Stimulated activated CD4-positive, alpha-beta T cell treated with anti-CD3 and anti-CD28 coated beads, Interleukin-2, amount 100 ng/mL, for 48 hours (primary cell): ENCODE measurements at regions not wholly inside any gene's neighbourhood (a gene's known extent, or its start where the extent isn't known, plus 50 kb on each side); places are given as distances from the start of the nearest gene placed in this dataset.

ENCODE experiments used
- DNase-seq, 2 donors: peaks; one replicate each; pipeline ENCODE4 v3.0.0-alpha.2; 2020

DNA sequence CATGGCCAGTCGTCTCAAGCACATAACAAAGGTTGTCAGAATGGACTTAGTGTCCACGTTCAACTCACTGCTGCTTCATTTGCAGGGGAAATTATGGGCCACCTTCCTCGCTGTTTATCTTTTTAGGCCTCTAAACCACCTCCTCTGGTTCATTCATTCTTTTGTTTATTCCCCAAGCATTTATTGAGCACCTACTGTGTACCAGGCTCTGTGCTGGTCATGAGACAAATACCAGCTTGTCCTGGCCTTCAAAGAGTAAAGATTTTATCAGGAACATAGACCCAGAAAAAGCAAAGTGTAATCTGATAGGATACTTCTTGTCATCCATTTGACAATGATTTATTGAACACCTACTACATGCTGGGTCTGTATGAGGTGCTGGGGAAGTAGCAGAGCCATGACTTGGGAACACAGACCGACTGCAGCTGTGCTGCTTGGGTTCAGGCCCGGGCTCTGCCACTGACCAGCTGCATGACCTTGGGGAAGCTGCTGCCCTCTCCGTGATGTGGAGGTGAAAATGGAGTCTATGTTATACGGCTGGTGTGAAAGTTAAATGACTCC lies 63.4 kb upstream of the SLC6A6 start:
- DNase-seq: no peak

DNA sequence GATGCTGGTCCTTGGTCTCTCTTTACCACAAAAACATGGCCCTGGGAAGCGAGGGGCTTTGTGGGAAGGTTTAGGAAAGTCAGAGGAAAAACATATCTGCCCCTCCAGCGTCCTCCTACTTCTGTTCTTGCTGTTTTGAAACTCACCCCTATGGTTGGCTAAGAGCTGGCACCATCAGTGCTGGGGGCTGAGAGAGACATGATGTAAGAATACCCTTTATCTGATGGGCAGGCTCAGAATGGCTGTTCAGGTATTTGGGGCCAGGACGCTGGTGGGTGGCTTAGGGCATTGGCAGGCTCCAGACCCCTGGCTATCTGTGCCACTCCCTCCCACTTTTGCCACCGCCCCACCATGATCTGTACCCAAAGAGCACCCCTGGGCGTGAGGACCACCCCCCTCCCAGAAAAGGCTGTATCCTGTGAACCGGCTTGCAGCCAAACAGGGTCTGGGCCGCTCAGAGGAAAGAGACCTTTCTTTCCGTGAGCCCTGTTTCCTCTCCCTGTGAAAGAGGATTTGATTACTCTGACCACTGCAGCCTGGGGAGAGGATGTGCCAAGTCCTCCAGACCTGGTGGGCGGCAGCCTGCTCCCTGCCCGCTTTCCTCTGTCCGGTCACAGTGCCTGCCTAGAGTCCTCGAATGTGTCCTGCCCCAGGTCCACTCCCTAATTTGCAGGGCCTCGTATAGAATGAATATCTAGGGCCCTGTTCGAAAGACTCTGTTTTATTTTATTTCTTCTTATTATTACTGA lies 61.3 kb upstream of the SLC6A6 start:
- no peak for DNase-seq

DNA sequence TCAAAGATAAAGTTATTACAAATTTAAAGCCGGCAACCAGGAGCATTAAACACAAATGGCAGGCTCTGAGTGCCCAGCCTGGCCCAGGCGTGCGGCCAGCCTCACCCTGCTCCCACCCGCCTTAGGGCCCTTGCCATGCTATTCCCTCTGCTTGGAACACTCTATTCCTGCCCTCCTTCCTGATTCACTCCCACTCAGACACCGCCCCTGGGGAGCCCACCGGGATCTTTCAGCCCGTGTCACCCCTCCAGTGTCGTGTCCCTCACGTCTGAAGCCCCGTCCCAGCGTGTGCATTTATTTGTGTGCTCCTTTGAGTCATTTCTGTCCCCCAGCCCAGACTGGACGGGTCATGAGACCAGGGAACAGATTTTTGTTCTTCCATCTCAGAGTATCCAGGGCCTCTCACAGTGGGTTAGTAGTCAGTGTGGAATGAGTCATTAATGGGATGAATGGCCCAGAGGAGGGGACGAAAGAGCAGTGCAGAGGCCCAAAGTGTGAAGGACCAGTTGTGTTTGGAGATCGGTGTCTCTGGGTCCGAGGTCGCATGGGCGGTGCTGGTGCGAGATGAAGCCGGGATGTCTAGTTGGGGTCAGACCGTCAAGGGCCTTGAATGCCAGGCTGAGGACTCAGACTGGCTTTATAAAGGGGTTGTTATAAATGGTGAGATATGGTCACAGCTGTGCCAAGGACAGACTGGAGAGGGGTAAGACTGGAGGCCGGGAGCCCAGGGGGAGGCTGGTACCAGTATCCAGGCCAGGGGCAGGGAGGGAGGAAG lies 58.9 kb upstream of the SLC6A6 start:
- DNase-seq: no peak

DNA sequence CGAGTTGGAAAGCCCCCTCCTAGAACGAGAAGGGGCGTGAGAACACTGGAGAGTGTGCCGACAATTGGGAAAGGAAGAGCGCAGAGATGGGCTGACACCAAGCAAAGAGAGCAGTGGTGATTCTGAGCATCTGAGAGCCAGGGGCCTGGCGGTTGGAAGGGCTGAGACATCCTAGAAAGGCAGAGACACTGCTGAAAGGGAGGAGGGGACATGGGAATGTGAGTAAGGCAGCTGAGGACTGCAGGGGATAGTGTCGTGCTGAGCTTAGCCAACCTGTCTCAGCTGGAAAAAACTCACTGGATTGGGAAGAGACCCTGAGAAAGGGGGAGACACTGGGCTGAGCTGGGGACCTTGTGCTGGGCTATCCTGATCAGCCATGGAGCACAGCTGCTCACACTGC lies 58.1 kb upstream of the SLC6A6 start:
- DNase-seq: no peak

DNA sequence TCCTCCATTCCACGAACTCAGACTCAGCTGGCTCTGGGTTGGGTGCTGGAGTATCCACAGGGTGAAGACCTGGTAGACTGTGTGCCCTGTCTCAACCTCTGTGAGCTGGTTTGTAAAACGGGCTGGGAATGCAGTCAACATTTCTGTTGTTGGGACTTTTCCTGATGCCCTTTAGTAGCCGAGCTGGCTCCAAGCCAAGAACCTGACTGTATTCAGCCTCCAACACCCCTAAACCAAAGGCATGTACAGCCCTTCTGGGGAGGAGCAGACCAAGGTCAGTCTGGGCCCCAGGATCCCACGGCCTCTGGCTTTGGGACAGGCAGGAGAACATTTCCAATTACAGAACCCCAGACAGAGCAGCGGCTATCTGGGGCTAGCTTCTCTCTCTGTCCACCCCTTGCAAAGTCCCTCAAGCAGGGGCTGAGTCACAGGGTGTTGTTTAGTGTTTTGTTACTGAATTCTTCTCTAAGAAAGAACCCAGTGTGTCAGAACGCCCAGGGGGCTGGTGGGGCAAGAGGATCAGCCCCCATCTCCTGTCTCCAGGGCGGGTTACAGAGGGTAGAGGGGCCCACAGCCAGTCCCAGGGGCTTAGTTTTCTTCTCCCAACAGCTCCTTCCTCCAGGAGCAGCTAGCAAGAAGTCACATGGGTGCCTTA lies 56.8 kb upstream of the SLC6A6 start:
- DNase-seq: no peak

GRCh38 chr3:14346191-14346590 lies 56.2 kb upstream of the SLC6A6 start:
- no peak for DNase-seq

DNA sequence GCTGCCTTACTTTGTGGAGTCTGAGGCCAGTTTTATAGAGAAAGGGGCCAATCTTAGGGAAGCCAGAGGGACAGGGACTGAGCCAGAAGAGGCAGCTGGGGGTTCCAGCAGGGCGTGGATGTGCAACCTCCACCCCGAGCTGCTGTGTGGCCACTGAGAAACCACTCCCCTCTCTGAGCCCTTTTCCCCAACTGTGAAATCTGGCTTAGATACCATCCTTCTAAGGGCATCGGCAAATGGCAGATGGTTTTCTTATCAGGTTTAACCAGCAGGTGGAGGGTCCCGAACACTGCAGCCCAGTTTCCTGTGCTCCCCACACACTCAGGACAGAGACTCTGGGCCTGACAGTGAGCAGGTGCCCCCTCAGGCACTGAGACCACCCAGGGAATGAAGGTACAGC lies 55.8 kb upstream of the SLC6A6 start:
- DNase-seq: no peak

DNA sequence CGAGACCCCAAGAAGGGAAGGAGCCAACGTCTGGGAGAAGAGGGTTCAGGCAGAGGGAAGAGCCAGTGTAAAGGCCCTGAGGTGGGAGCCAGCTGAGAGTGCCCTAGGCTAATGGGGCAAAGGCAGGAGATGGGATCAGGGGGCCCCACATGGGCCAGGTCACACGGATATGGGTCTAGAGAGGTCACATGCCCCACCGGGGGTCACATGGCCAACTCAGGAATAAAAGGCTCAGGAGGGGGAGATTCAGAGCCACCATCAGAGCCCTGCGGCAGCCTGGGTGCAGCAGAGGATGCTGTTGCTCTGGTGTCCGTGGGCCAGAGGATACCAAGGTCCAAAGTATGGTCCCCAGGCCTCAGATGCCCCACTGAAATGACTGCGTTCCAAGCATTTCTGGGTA lies 55.3 kb upstream of the SLC6A6 start:
- DNase-seq: no peak

GRCh38 chr3:14351617-14352001 lies 50.8 kb upstream of the SLC6A6 start:
- no peak for DNase-seq

GRCh38 chr3:14352002-14352627 lies 50.3 kb upstream of the SLC6A6 start:
- DNase-seq: no peak
